GM23338 (cell line): ENCODE measurements at regions not wholly inside any gene's neighbourhood (a gene's known extent, or its start where the extent isn't known, plus 50 kb on each side); places are given as distances from the start of the nearest gene placed in this dataset.
"Not testable (repeated sequence)": the region's sequence is repeated elsewhere in the genome, so short reads cannot be mapped to it uniquely, and the experiment has no call there.

Source experiments
- CREB1 ChIP-seq: fragments of 250-450 bp; sonication (Bioruptor Pico); IDR thresholded peaks from 2 replicates; pipeline ENCODE4 v1.5.0; 2020; ENCODE audit warnings: low read depth, mild to moderate bottlenecking, moderate library complexity
- CTCF ChIP-seq, 2 experiments: fragments of 200-600 bp in 1 of 2; sonication (generic) in 1 of 2; conservative IDR thresholded peaks; 2 replicates each; pipeline versions ENCODE4 v1.5.1 to v1.6.1; 2016 to 2017; ENCODE audit warnings: antibody characterized with exemption in 2 of 2, low read depth in 2 of 2, mild to moderate bottlenecking in 2 of 2, moderate library complexity in 1 of 2
- ETS1 ChIP-seq: IDR thresholded peaks from 2 replicates; pipeline ENCODE4 v1.6.1; 2016; ENCODE audit warnings: antibody characterized with exemption
- EZH2 ChIP-seq: fragments of 200-600 bp; sonication (generic); IDR thresholded peaks from one replicate; pipeline ENCODE4 v1.8.0; 2017; ENCODE audit warnings: antibody characterized with exemption, mild to moderate bottlenecking, low read depth; ENCODE audit not compliant: unreplicated experiment
- EZH2phosphoT487 ChIP-seq: fragments of 200-600 bp; sonication (generic); IDR thresholded peaks from one replicate; pipeline ENCODE4 v1.8.1; 2018; ENCODE audit warnings: antibody characterized with exemption; ENCODE audit not compliant: unreplicated experiment
- JUNB ChIP-seq: IDR thresholded peaks from one replicate; pipeline ENCODE4 v1.6.1; 2016; ENCODE audit warnings: antibody characterized with exemption; ENCODE audit not compliant: unreplicated experiment
- NANOG ChIP-seq: IDR thresholded peaks from 2 replicates; pipeline ENCODE4 v1.6.1; 2016; ENCODE audit warnings: antibody characterized with exemption, borderline replicate concordance
- POLR2AphosphoS5 ChIP-seq: IDR thresholded peaks from 2 replicates; pipeline ENCODE4 v1.6.1; 2016; ENCODE audit warnings: antibody characterized with exemption, low read depth
- REST ChIP-seq: IDR thresholded peaks from one replicate; pipeline ENCODE4 v1.6.1; 2018; ENCODE audit warnings: antibody characterized with exemption; ENCODE audit not compliant: unreplicated experiment
- STAT1 ChIP-seq: IDR thresholded peaks from one replicate; pipeline ENCODE4 v1.6.1; 2016; ENCODE audit warnings: antibody characterized with exemption; ENCODE audit not compliant: unreplicated experiment
- ZNF114 ChIP-seq: fragments of 250-450 bp; sonication (Bioruptor Pico); IDR thresholded peaks from 2 replicates; pipeline ENCODE4 v1.5.0; 2020; ENCODE audit warnings: mild to moderate bottlenecking, moderate library complexity

GRCh38 chr7:104063797-104064196 is 74.3 kb upstream of the RELN start:
- TF ChIP-seq CTCF (conservative IDR thresholded peaks at IDR 0.05; ENCODE audit: low read depth in 2 of 2); EZH2; EZH2phosphoT487; REST; POLR2AphosphoS5; STAT1; NANOG; CREB1 (CRISPR knock-in tag); JUNB; ZNF114 (CRISPR knock-in tag); ETS1: not testable (repeated sequence)
